ENCODE measurements at regions not wholly inside any gene's neighbourhood (a gene's known extent, or its start where the extent isn't known, plus 50 kb on each side); places are given as distances from the start of the nearest gene placed in this dataset.

GRCh38 chr6:148677594-148678476, 69.0 kb upstream of the UST start:
- FAIRE-seq (no peak), DNase-seq (ENCODE audit: insufficient read length, low spot score) (no peak)
- no peak for TF ChIP-seq CTCF (IDR thresholded peaks at IDR 0.05; ENCODE audit: insufficient read depth, missing control alignments)

GRCh38 chr6:148678682-148679081, 68.1 kb upstream of the UST start:
- no peak for FAIRE-seq
- no peak for DNase-seq (ENCODE audit: insufficient read length, low spot score)
- TF ChIP-seq CTCF (IDR thresholded peaks at IDR 0.05; ENCODE audit: insufficient read depth, missing control alignments): no peak

- no peak for TF ChIP-seq CTCF (IDR thresholded peaks at IDR 0.05; ENCODE audit: insufficient read depth, missing control alignments)
- FAIRE-seq: no peak
- no peak for DNase-seq (ENCODE audit: insufficient read length, low spot score)
These were observed 65.2 kb upstream of the UST start for GRCh38 chr6:148681666-148682065.

- no peak for TF ChIP-seq CTCF (IDR thresholded peaks at IDR 0.05; ENCODE audit: insufficient read depth, missing control alignments)
- FAIRE-seq: no peak
- DNase-seq (ENCODE audit: insufficient read length, low spot score): no peak
These were observed 64.6 kb upstream of the UST start for GRCh38 chr6:148682252-148682651.

- FAIRE-seq: no peak
- no peak for TF ChIP-seq CTCF (IDR thresholded peaks at IDR 0.05; ENCODE audit: insufficient read depth, missing control alignments)
- DNase-seq (ENCODE audit: insufficient read length, low spot score): no peak
These were observed 63.8 kb upstream of the UST start for GRCh38 chr6:148682990-148683389.

- FAIRE-seq: no peak
- no peak for TF ChIP-seq CTCF (IDR thresholded peaks at IDR 0.05; ENCODE audit: insufficient read depth, missing control alignments)
These were observed 57.7 kb upstream of the UST start for GRCh38 chr6:148689168-148689567.

GRCh38 chr6:148693882-148694484, 52.8 kb upstream of the UST start:
- FAIRE-seq: no peak
- no peak for DNase-seq (ENCODE audit: insufficient read length, low spot score)
- TF ChIP-seq CTCF (IDR thresholded peaks at IDR 0.05; ENCODE audit: insufficient read depth, missing control alignments): no peak

More at GRCh38 chr6:148689168-148689567, 57.7 kb upstream of the UST start:
- DNase-seq (ENCODE audit: insufficient read length, low spot score): no peak

Data from D721Med (cell line).